ENCODE measurements at regions not wholly inside any gene's neighbourhood (a gene's known extent, or its start where the extent isn't known, plus 50 kb on each side); places are given as distances from the start of the nearest gene placed in this dataset.
"Not testable (repeated sequence)": the region's sequence is repeated elsewhere in the genome, so short reads cannot be mapped to it uniquely, and the experiment has no call there.

GRCh38 chr5:75844301-75844700 is 127.1 kb upstream of the POC5 start:
- DNase-seq (ENCODE audit: low read depth, low spot score) = no peak

GRCh38 chr5:75843319-75843718 is 126.1 kb upstream of the POC5 start:
- no peak for DNase-seq (ENCODE audit: low read depth, low spot score)

- no peak for DNase-seq (ENCODE audit: low read depth, low spot score)
Observed at GRCh38 chr5:75839547-75839946, 122.3 kb upstream of the POC5 start.

GRCh38 chr5:75837258-75837841 is 120.1 kb upstream of the POC5 start:
- no peak for DNase-seq (ENCODE audit: low read depth, low spot score)

- no peak for DNase-seq (ENCODE audit: low read depth, low spot score)
Observed at GRCh38 chr5:75831561-75831960, 114.3 kb upstream of the POC5 start.

GRCh38 chr5:75828029-75828428 is 110.8 kb upstream of the POC5 start:
- DNase-seq (ENCODE audit: low read depth, low spot score) = no peak

- DNase-seq (ENCODE audit: low read depth, low spot score) = no peak
Observed at GRCh38 chr5:75824323-75824722, 107.1 kb upstream of the POC5 start.

GRCh38 chr5:75823811-75824210 is 106.6 kb upstream of the POC5 start:
- no peak for DNase-seq (ENCODE audit: low read depth, low spot score)

- no peak for DNase-seq (ENCODE audit: low read depth, low spot score)
Observed at GRCh38 chr5:75818661-75819060, 101.4 kb upstream of the POC5 start.

- not testable (repeated sequence) for DNase-seq (ENCODE audit: low read depth, low spot score)
Observed at GRCh38 chr5:75799695-75800094, 82.5 kb upstream of the POC5 start.

GRCh38 chr5:75769338-75769737 is 52.1 kb upstream of the POC5 start:
- not testable (repeated sequence) for DNase-seq (ENCODE audit: low read depth, low spot score)
